B cell (primary cell): ENCODE measurements at regions not wholly inside any gene's neighbourhood (a gene's known extent, or its start where the extent isn't known, plus 50 kb on each side); places are given as distances from the start of the nearest gene placed in this dataset.

Experiments
- ATAC-seq: fragments of 200-7000 bp; cut with Tn5 transposase; one replicate; pipeline ENCODE4 v1.10.0; 2021; ENCODE audit warnings: low read depth, mild to moderate bottlenecking, moderate number of reproducible peaks, moderate library complexity
- CTCF ChIA-PET: fragments of 350-600 bp; sonication (Branson Sonifier 250); formaldehyde crosslinking; loops from one replicate; lab custom pipeline; 2021; ENCODE audit warnings: antibody characterized with exemption, inconsistent platforms; lab: Charles Lee
- POLR2A ChIA-PET: fragments of 350-600 bp; sonication (Branson Sonifier 250); formaldehyde crosslinking; loops from one replicate; lab custom pipeline; 2021; ENCODE audit warnings: antibody characterized with exemption; lab: Charles Lee
- DNase-seq: peaks from one replicate; pipeline ENCODE4 v3.0.0; 2013
- H2AFZ ChIP-seq: 2 replicates; pipeline ENCODE4 v1.6.1; 2012; ENCODE audit warnings: mild to moderate bottlenecking, low read depth, low read length; ENCODE audit not compliant: insufficient read depth, poor library complexity, severe bottlenecking
- H3K27ac ChIP-seq, 2 donors: 1 replicate in 1 of 2; 2 replicates in 1 of 2; pipeline ENCODE4 v1.5.1; 2012 to 2013; ENCODE audit warnings: low read length in 2 of 2, mild to moderate bottlenecking in 2 of 2, moderate library complexity in 1 of 2
- H3K27me3 ChIP-seq, 4 experiments: fragments of 200-600 bp in 1 of 4; sonication (generic) in 1 of 4; replicated peaks in 1 of 4; 1 replicate in 2 of 4; 2 replicates in 2 of 4; pipeline versions ENCODE4 v1.6.1 to v1.7.0; 2013 to 2016; ENCODE audit warnings: low read length in 3 of 4, mild to moderate bottlenecking in 2 of 4, mixed read lengths in 1 of 4, moderate library complexity in 1 of 4; ENCODE audit not compliant: insufficient read depth in 4 of 4, control insufficient read depth in 3 of 4; ENCODE audit errors: control extremely low read depth in 1 of 4
- H3K36me3 ChIP-seq, 2 experiments: replicated peaks in 1 of 2; 1 replicate in 1 of 2; 2 replicates in 1 of 2; pipeline versions ENCODE4 v1.6.1 to v1.7.1; 2013; ENCODE audit warnings: low read length in 1 of 2; ENCODE audit not compliant: insufficient read depth in 2 of 2, control insufficient read depth in 1 of 2; ENCODE audit errors: control extremely low read depth in 1 of 2, extremely low read depth in 1 of 2
- H3K4me1 ChIP-seq, 2 donors: fragments of 200-600 bp in 1 of 2; sonication (generic) in 1 of 2; 1 replicate in 1 of 2; 2 replicates in 1 of 2; pipeline versions ENCODE4 v1.5.1 to v1.6.1; 2013 to 2017; ENCODE audit warnings: low read length in 2 of 2; ENCODE audit not compliant: control insufficient read depth in 2 of 2, insufficient read depth in 2 of 2
- H3K4me2 ChIP-seq: replicated peaks from 2 replicates; pipeline ENCODE3; 2012; ENCODE audit warnings: mild to moderate bottlenecking, low read depth, low read length; ENCODE audit not compliant: poor library complexity, severe bottlenecking
- H3K4me3 ChIP-seq, 5 experiments: fragments of 200-600 bp in 1 of 5; sonication (generic) in 1 of 5; 1 replicate in 3 of 5; 2 replicates in 2 of 5; pipeline versions ENCODE4 v1.5.1 to v1.7.0; 2011 to 2016; ENCODE audit warnings: low read length in 4 of 5, mild to moderate bottlenecking in 4 of 5, low read depth in 2 of 5, control low read depth in 1 of 5, moderate library complexity in 1 of 5; ENCODE audit not compliant: insufficient read depth in 1 of 5; ENCODE audit errors: control extremely low read depth in 1 of 5, extremely low read depth in 1 of 5
- H3K79me2 ChIP-seq: fragments of 200-600 bp; sonication (generic); one replicate; pipeline ENCODE4 v1.6.0; 2016; ENCODE audit warnings: low read length; ENCODE audit not compliant: control insufficient read depth, insufficient read depth
- H3K9ac ChIP-seq: fragments of 200-600 bp; sonication (generic); 2 replicates; pipeline ENCODE4 v1.6.1; 2017; ENCODE audit warnings: mild to moderate bottlenecking, low read length, moderate library complexity
- H3K9me3 ChIP-seq, 3 donors: one replicate each; pipeline versions ENCODE4 v1.6.1 to v1.7.1; 2013; ENCODE audit warnings: low read length in 2 of 3; ENCODE audit not compliant: control insufficient read depth in 2 of 3, insufficient read depth in 1 of 3; ENCODE audit errors: control extremely low read depth in 1 of 3
- H4K20me1 ChIP-seq: 2 replicates; pipeline ENCODE4 v1.6.0; 2012; ENCODE audit warnings: mild to moderate bottlenecking, low read length; ENCODE audit not compliant: insufficient read depth, control insufficient read depth, poor library complexity, severe bottlenecking
- H3K27ac Mint-ChIP-seq: one replicate; pipeline ENCODE4 v1.8.0; 2021; ENCODE audit warnings: mixed read lengths
- H3K27me3 Mint-ChIP-seq: one replicate; pipeline ENCODE4 v1.8.0; 2021; ENCODE audit warnings: mixed read lengths
- H3K4me1 Mint-ChIP-seq: one replicate; pipeline ENCODE4 v1.8.0; 2021; ENCODE audit warnings: mixed read lengths
- H3K4me3 Mint-ChIP-seq: one replicate; pipeline ENCODE4 v1.8.0; 2021; ENCODE audit warnings: mixed read lengths
- H3K9me3 Mint-ChIP-seq: one replicate; pipeline ENCODE4 v1.8.0; 2022; ENCODE audit warnings: mixed read lengths; ENCODE audit not compliant: insufficient read depth
- EZH2 ChIP-seq: IDR thresholded peaks from 2 replicates; pipeline ENCODE4 v1.6.1; 2012; ENCODE audit warnings: borderline replicate concordance, low read depth, mild to moderate bottlenecking, moderate library complexity, low read length; ENCODE audit not compliant: insufficient read depth, poor library complexity, severe bottlenecking
- WGBS: methylation state at CpG from one replicate; pipeline ENCODE4 v1.1.5; 2013; ENCODE audit warnings: missing lambda C conversion rate; ENCODE audit not compliant: insufficient coverage; 5-methylcytosine and 5-hydroxymethylcytosine counted together
- intact Hi-C: fragments of 100-400 bp; cut with micrococcal nuclease; formaldehyde crosslinking; loops from one replicate; pipeline ENCODE4 v1.10.0; 2022
- TF ChIP-seq, protein P1 (sequence below): fragments of 200-600 bp; IDR thresholded peaks from one replicate; pipeline ENCODE4 v1.8.0; 2022; ENCODE audit warnings: antibody characterized with exemption, mild to moderate bottlenecking

DNA sequence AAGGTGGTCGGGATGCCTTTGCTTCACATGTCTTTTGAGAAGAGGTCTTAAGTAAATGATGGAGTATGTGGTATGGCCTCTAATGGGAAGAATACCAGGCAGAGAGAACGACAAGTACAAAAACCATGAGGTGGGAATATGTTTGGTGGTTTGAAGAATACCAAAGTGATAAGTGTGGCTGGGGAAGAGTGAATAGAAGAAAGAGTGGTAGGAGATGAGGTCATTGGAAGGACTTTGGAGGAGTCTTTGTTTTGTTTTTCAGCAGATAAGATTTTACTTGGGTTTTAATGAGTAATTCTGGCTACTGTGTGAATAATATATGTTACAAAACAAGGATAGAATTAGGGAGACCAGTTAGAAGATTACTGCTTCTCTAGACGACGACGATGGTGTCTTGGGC, 515.4 kb downstream of the RAB38 start:
- DNase-seq (no peak), ATAC-seq (no peak)
- no peaks in the 10 kb centered on the region for H3K36me3 ChIP-seq
- no peaks in the 10 kb centered on the region for H3K27me3 ChIP-seq
- H4K20me1 ChIP-seq: no peaks in the 10 kb centered on the region
- H3K4me1 Mint-ChIP-seq: no peaks in the 10 kb centered on the region
- 78% methylated on average over 2 of the region's 5 CpGs for WGBS
- H3K4me2 ChIP-seq: no peak overlapping the region
- H3K27ac ChIP-seq: no peak overlapping the region
- H3K9me3 Mint-ChIP-seq: no peaks in the 10 kb centered on the region
- H3K9ac ChIP-seq: no peak overlapping the region
- H3K27ac Mint-ChIP-seq: no peak overlapping the region
- intact Hi-C loops: no loop called here
- POLR2A ChIA-PET: no interaction called here
- H3K79me2 ChIP-seq: no peaks in the 10 kb centered on the region
- CTCF ChIA-PET: no interaction called here
- TF ChIP-seq EZH2: no peak
- no peak overlapping the region for H3K4me3 Mint-ChIP-seq
- H3K27me3 Mint-ChIP-seq: no peaks in the 10 kb centered on the region
- no peak overlapping the region for H3K4me3 ChIP-seq
- no peak overlapping the region for H2AFZ ChIP-seq
- peaks cover 0 to 4% (median 0%) of the 10 kb centered on the region in 3 donors for H3K9me3 ChIP-seq
- no peaks in the 10 kb centered on the region for H3K4me1 ChIP-seq

DNA sequence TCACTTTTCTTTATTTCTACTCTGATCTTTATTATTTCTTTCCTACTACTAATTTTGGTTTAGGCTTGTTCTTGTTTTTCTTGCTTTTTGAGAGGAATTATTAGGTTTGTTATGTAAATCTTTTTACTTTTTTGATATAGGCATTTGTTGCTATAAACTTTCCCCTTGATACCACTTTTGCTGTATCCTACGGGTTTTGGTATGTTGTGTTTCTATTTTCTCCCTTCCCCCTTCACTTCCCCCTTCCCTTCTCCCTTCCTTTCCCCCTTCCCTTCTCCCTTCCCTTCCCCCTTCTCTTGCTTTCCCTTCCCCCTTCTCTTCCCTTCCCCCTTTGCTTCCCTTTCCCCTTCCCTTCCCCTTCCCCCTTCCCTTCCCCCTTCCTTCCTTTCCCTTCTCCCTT, 529.6 kb downstream of the RAB38 start:
- no peaks in the 10 kb centered on the region for H3K79me2 ChIP-seq
- DNase-seq (no peak), ATAC-seq (no peak)
- intact Hi-C loops: no loop called here
- H3K4me2 ChIP-seq: no peak overlapping the region
- no peak overlapping the region for H3K9ac ChIP-seq
- peaks cover 0 to 3% (median 1%) of the 10 kb centered on the region in 3 donors for H3K9me3 ChIP-seq
- CTCF ChIA-PET: no interaction called here
- no CpG with 5 or more reads among the region's 1 CpG for WGBS
- no peaks in the 10 kb centered on the region for H3K36me3 ChIP-seq
- H3K27ac ChIP-seq: no peak overlapping the region
- no peak overlapping the region for H3K27ac Mint-ChIP-seq
- H3K4me3 Mint-ChIP-seq: no peak overlapping the region
- TF ChIP-seq, protein P1, sequence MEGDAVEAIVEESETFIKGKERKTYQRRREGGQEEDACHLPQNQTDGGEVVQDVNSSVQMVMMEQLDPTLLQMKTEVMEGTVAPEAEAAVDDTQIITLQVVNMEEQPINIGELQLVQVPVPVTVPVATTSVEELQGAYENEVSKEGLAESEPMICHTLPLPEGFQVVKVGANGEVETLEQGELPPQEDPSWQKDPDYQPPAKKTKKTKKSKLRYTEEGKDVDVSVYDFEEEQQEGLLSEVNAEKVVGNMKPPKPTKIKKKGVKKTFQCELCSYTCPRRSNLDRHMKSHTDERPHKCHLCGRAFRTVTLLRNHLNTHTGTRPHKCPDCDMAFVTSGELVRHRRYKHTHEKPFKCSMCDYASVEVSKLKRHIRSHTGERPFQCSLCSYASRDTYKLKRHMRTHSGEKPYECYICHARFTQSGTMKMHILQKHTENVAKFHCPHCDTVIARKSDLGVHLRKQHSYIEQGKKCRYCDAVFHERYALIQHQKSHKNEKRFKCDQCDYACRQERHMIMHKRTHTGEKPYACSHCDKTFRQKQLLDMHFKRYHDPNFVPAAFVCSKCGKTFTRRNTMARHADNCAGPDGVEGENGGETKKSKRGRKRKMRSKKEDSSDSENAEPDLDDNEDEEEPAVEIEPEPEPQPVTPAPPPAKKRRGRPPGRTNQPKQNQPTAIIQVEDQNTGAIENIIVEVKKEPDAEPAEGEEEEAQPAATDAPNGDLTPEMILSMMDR: no peak
- no peak for TF ChIP-seq EZH2
- no peaks in the 10 kb centered on the region for H3K27me3 ChIP-seq
- H4K20me1 ChIP-seq: no peaks in the 10 kb centered on the region
- no peak overlapping the region for H2AFZ ChIP-seq
- no peak overlapping the region for H3K4me3 ChIP-seq
- H3K9me3 Mint-ChIP-seq: no peaks in the 10 kb centered on the region
- H3K27me3 Mint-ChIP-seq: no peaks in the 10 kb centered on the region
- H3K4me1 Mint-ChIP-seq: no peaks in the 10 kb centered on the region
- no peaks in the 10 kb centered on the region for H3K4me1 ChIP-seq
- POLR2A ChIA-PET: no interaction called here
